ENCODE measurements at regions not wholly inside any gene's neighbourhood (a gene's known extent, or its start where the extent isn't known, plus 50 kb on each side); places are given as distances from the start of the nearest gene placed in this dataset.
"Not testable (repeated sequence)": the region's sequence is repeated elsewhere in the genome, so short reads cannot be mapped to it uniquely, and the experiment has no call there.

DNA sequence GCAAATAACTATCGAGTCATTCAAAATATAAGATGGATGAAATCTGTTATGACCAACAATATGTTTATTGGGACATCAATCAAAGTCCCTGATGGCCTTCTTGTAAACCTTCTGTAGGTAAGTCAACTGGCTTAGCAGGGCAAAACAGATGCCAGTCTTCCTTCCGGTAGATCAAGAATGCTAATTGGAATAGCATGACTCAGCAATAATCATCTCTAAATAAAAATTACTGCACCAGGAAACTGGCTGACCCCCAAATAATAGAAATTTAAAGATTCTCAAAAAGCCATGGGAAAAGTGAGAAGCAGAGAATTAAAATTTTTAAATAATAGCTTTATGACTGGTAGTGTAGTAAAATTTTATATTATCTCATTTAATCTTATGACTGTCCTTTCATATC, 1005.4 kb downstream of the OLFM4 start:
- Mint-ChIP-seq H3K9me3 (peaks cover 23% of the 10 kb centered on the region), H3K36me3 (ENCODE audit: low read depth) (no peaks in the 10 kb centered on the region), H3K27ac (no peak overlapping the region), H3K4me1 (no peaks in the 10 kb centered on the region), H3K27me3 (ENCODE audit: low read depth, poor library complexity) (peaks cover 4% of the 10 kb centered on the region), H3K4me3 (no peak overlapping the region)
- no peak for DNase-seq
- TF ChIP-seq, protein P1, sequence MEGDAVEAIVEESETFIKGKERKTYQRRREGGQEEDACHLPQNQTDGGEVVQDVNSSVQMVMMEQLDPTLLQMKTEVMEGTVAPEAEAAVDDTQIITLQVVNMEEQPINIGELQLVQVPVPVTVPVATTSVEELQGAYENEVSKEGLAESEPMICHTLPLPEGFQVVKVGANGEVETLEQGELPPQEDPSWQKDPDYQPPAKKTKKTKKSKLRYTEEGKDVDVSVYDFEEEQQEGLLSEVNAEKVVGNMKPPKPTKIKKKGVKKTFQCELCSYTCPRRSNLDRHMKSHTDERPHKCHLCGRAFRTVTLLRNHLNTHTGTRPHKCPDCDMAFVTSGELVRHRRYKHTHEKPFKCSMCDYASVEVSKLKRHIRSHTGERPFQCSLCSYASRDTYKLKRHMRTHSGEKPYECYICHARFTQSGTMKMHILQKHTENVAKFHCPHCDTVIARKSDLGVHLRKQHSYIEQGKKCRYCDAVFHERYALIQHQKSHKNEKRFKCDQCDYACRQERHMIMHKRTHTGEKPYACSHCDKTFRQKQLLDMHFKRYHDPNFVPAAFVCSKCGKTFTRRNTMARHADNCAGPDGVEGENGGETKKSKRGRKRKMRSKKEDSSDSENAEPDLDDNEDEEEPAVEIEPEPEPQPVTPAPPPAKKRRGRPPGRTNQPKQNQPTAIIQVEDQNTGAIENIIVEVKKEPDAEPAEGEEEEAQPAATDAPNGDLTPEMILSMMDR (IDR thresholded peaks at IDR 0.05), result no peak

DNA sequence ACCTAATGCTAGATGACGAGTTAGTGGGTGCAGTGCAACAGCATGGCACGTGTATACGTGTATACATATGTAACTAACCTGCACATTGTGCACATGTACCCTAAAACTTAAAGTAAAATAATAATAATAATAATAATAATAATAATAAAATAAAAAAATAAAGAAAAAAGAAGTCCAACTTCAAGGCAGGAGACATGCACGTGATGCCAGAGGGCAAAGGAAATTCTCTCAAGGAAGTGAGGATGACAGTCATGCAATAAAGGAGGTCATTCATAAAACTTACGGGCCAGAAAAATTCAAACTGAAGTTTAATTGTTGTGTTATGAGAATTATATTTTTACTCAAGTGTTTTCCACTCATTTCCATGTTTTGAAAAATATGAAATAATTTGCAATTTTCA, 1028.8 kb downstream of the OLFM4 start:
- not testable (repeated sequence) for H3K4me3 Mint-ChIP-seq; H3K36me3 Mint-ChIP-seq (ENCODE audit: low read depth); H3K9me3 Mint-ChIP-seq; DNase-seq; H3K4me1 Mint-ChIP-seq; H3K27me3 Mint-ChIP-seq (ENCODE audit: low read depth, poor library complexity); H3K27ac Mint-ChIP-seq

DNA sequence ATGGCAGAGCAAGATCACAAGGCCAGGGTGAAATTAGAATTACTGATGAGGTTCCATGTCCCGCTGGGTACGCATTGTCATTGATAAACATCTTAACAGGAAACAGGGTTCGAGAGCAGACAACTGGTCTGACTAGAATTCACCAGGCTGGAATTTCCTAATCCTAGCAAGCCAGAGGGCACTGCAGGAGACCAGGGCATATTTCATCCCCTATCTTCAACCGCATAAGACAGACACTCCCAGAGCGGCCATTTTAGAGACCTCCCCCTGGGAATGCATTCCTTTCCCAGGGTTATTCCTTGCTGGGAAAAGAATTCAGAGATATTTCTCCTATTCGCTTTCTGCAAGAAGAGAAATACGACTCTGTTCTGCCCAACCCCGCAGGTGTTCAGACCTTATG, 1041.3 kb downstream of the OLFM4 start:
- H3K27me3 Mint-ChIP-seq (ENCODE audit: low read depth, poor library complexity); H3K27ac Mint-ChIP-seq; H3K4me3 Mint-ChIP-seq; H3K36me3 Mint-ChIP-seq (ENCODE audit: low read depth); H3K4me1 Mint-ChIP-seq; DNase-seq: not testable (repeated sequence)
- peaks cover 42% of the 10 kb centered on the region for H3K9me3 Mint-ChIP-seq

DNA sequence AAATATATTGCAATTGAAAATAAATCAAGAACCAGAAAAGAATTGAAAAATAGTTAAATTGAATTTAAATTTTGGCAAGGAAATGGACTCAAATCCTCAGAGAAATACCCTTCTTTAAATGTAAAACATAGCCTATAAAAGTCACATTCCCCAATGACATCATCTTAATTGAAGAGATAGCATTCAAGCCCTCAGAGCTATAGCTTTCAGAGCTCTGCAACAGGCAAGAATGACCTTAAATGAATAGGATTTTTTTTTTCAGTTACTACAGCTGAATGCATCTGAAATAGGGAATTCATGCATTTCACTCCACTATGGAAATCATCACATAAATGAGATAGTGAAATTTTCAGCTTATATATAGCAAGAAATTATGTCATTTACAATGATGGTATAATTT, 1049.0 kb downstream of the OLFM4 start:
- no peak for DNase-seq
- H3K27ac Mint-ChIP-seq, result no peak overlapping the region
- no peak overlapping the region for H3K4me3 Mint-ChIP-seq
- no peaks in the 10 kb centered on the region for H3K36me3 Mint-ChIP-seq (ENCODE audit: low read depth)
- TF ChIP-seq, protein P1 (IDR thresholded peaks at IDR 0.05), result no peak
- peaks cover 8% of the 10 kb centered on the region for H3K9me3 Mint-ChIP-seq
- H3K4me1 Mint-ChIP-seq, result no peaks in the 10 kb centered on the region
- H3K27me3 Mint-ChIP-seq (ENCODE audit: low read depth, poor library complexity), result no peaks in the 10 kb centered on the region

DNA sequence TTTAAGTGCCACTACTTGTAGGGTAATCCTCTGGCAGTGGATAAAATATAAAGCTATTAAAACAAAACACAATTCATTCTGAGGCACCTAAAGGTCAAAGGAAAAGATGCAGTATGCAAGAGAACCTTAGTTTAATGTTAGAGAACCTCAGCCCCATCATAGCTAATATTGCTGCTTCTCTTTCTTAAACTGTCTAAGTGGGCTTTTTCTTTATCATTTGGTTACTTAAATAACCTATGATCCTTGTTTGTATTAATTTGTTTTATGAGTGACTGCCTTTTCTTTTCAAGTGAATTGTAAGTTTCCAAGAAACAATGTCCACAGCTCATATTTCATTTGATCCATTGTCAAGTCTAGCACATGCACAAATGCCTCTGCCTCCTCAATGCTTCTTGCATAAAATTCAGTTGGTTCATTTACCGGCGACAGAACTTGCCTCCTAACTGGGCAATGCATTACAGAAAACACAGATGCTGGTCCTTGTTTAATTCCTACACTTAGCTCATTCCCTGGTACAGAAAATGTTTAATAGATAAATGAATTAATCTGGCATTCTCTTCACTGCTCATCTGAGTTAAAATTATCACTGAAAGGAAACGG, 1049.8 kb downstream of the OLFM4 start:
- no peaks in the 10 kb centered on the region for H3K27me3 Mint-ChIP-seq (ENCODE audit: low read depth, poor library complexity)
- peaks cover 8% of the 10 kb centered on the region for H3K9me3 Mint-ChIP-seq
- no peak overlapping the region for H3K27ac Mint-ChIP-seq
- DNase-seq, result no peak
- no peak overlapping the region for H3K4me3 Mint-ChIP-seq
- no peaks in the 10 kb centered on the region for H3K4me1 Mint-ChIP-seq
- no peaks in the 10 kb centered on the region for H3K36me3 Mint-ChIP-seq (ENCODE audit: low read depth)
- TF ChIP-seq, protein P1 (IDR thresholded peaks at IDR 0.05), result no peak

DNA sequence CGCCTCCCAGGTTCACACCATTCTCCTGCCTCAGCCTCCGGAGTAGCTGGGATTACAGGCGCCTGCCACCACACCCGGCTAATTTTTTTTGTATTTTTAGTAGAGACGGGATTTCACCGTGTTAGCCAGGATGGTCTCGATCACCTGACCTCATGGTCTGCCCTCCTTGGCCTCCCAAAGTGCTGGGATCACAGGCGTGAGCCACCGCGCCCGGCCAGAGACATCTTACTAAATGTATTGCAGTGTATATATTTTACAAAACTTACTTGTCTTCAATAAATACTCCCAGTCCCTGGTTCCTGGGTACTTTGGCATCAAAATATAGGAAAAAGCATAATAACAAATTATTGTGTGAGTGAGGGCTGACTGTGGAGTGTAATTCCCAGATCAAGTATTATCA, 1053.7 kb downstream of the OLFM4 start:
- not testable (repeated sequence) for H3K36me3 Mint-ChIP-seq (ENCODE audit: low read depth); H3K4me1 Mint-ChIP-seq; H3K27ac Mint-ChIP-seq; H3K27me3 Mint-ChIP-seq (ENCODE audit: low read depth, poor library complexity); DNase-seq; H3K4me3 Mint-ChIP-seq; H3K9me3 Mint-ChIP-seq

DNA sequence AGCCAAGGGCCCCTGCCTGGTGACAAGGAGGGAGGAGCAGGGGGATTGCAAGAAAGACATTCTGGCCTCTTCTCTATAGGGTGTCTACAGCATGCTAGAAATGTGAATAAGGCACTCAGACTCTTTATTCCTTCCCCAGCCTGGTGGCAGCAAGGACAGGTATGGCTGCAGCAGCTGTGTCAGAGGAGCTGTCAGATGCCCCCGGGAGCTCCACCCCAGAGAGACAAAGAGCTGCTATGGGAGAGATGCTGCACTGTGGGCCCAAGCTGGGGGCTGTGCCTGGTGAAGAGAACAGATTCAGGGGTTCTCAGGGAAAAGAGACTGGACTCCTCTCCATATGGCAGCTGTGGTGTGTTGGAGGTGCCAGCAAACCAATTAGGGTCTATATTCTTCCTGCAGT, 1063.3 kb downstream of the OLFM4 start:
- TF ChIP-seq, protein P1 (IDR thresholded peaks at IDR 0.05), result no peak
- H3K4me1 Mint-ChIP-seq, result no peaks in the 10 kb centered on the region
- no peaks in the 10 kb centered on the region for H3K36me3 Mint-ChIP-seq (ENCODE audit: low read depth)
- peaks cover 10% of the 10 kb centered on the region for H3K9me3 Mint-ChIP-seq
- H3K27me3 Mint-ChIP-seq (ENCODE audit: low read depth, poor library complexity), result no peaks in the 10 kb centered on the region
- DNase-seq, result no peak
- no peak overlapping the region for H3K27ac Mint-ChIP-seq
- no peak overlapping the region for H3K4me3 Mint-ChIP-seq
